ENCODE measurements at regions not wholly inside any gene's neighbourhood (a gene's known extent, or its start where the extent isn't known, plus 50 kb on each side); places are given as distances from the start of the nearest gene placed in this dataset.

DNA sequence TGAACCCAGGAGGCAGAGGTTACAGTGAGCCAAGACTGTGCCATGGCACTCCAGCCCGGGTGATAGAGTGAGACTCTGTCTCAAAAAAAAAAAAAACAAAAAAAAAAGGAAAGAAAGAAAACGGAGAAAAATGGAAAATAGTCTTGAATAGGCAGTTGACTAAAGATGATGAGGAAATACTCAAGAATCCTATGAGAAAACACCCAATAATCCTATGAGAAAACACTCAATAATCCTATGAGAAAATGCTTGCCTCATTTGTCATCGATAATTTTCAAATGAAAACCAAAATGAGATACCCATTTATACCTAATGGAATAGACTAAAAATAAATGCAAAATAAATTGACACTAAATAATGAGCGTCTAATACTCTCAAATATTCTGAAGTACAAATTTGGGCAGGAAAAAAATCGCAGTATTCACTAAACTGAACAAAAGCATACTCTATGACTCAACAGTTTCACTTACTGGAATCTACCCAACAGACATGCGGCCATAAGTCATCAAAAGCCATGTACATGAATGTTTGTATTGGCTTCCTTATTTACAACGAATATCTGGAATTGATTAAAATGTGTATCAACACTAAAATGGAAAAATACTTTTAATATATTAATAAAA, 733.9 kb upstream of the CHRM3 start (continued):
- TF ChIP-seq, protein P1, sequence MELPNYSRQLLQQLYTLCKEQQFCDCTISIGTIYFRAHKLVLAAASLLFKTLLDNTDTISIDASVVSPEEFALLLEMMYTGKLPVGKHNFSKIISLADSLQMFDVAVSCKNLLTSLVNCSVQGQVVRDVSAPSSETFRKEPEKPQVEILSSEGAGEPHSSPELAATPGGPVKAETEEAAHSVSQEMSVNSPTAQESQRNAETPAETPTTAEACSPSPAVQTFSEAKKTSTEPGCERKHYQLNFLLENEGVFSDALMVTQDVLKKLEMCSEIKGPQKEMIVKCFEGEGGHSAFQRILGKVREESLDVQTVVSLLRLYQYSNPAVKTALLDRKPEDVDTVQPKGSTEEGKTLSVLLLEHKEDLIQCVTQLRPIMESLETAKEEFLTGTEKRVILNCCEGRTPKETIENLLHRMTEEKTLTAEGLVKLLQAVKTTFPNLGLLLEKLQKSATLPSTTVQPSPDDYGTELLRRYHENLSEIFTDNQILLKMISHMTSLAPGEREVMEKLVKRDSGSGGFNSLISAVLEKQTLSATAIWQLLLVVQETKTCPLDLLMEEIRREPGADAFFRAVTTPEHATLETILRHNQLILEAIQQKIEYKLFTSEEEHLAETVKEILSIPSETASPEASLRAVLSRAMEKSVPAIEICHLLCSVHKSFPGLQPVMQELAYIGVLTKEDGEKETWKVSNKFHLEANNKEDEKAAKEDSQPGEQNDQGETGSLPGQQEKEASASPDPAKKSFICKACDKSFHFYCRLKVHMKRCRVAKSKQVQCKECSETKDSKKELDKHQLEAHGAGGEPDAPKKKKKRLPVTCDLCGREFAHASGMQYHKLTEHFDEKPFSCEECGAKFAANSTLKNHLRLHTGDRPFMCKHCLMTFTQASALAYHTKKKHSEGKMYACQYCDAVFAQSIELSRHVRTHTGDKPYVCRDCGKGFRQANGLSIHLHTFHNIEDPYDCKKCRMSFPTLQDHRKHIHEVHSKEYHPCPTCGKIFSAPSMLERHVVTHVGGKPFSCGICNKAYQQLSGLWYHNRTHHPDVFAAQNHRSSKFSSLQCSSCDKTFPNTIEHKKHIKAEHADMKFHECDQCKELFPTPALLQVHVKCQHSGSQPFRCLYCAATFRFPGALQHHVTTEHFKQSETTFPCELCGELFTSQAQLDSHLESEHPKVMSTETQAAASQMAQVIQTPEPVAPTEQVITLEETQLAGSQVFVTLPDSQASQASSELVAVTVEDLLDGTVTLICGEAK (IDR thresholded peaks at IDR 0.05), result no peak
- TF ChIP-seq, protein P1 (CRISPR knock-in tag; IDR thresholded peaks at IDR 0.05), result no peak
- TF ChIP-seq, protein P2, sequence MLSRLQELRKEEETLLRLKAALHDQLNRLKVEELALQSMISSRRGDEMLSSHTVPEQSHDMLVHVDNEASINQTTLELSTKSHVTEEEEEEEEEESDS (CRISPR knock-in tag; IDR thresholded peaks at IDR 0.05), result no peak
- TF ChIP-seq RUNX1 (IDR thresholded peaks at IDR 0.05; ENCODE audit: low read depth) (no peak), RERE (CRISPR knock-in tag; IDR thresholded peaks at IDR 0.05; ENCODE audit: borderline replicate concordance) (no peak), CEBPZ (IDR thresholded peaks at IDR 0.05; ENCODE audit: borderline replicate concordance, low read depth, low read length) (no peak)
- TF ChIP-seq, protein P3, sequence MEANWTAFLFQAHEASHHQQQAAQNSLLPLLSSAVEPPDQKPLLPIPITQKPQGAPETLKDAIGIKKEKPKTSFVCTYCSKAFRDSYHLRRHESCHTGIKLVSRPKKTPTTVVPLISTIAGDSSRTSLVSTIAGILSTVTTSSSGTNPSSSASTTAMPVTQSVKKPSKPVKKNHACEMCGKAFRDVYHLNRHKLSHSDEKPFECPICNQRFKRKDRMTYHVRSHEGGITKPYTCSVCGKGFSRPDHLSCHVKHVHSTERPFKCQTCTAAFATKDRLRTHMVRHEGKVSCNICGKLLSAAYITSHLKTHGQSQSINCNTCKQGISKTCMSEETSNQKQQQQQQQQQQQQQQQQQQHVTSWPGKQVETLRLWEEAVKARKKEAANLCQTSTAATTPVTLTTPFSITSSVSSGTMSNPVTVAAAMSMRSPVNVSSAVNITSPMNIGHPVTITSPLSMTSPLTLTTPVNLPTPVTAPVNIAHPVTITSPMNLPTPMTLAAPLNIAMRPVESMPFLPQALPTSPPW (CRISPR knock-in tag; IDR thresholded peaks at IDR 0.05), result no peak

All from K562 (cell line).